GM18858 (cell line): ENCODE measurements at regions not wholly inside any gene's neighbourhood (a gene's known extent, or its start where the extent isn't known, plus 50 kb on each side); places are given as distances from the start of the nearest gene placed in this dataset.

Experiments used
- ATAC-seq: cut with Tn5 transposase; IDR thresholded peaks from one replicate; pipeline ENCODE4 v1.9.1; 2021; ENCODE audit not compliant: unreplicated experiment

DNA sequence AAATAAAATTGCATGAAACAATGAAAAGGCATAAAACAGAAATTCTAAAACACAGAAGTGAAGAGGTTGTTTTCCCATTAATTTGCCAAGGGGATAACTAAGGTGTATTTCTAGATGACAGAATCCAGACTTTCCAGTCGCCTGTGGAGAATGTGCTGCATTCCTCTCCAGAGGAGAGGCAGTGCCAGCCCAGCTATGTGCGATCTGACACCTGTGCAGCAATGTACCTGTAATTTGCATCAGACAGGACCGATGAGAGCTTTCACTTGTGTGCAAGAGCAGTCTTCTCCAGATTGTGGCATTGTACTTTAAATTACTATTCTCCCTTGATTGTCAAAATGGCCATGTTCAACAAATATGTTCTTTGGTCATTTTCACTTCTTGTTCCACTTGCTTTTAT, 1037.9 kb downstream of the EFNB2 start:
- no peak for ATAC-seq

DNA sequence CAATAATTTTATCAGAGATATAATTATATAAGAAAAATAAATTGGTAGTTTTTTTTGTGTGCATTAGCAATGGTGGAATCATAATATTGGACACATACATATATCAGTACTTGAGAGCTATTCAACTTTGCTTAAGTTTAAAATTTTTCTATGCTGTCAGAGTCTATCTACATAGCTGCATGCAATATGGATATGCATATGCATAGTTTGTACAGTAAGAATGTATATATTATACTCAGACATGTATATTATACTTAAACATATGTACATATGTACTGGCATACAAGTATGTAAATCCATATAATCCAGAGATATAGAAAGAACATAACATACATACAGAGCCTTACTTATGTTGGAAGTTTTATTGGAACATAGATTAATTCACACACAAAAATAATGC, 1043.2 kb downstream of the EFNB2 start:
- ATAC-seq, result no peak

DNA sequence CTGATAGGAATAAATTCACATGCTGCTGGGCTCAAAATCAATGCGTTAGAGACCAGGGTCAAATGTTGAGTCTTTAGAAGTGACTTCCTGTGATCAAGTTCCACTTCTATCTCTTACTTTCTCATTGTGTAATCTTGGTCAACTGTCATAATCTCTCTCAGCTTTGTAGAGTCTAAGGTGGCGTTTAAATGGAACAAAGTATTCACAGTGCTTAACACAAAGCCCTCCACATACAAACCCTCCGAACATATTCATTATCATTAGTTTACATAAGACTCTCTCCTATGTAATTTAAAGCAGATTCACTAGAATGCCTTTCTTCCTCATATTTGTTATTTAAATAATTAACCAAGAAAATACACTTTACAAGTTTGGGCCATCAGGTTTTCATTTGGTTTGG, 1044.1 kb downstream of the EFNB2 start:
- ATAC-seq, result no peak

DNA sequence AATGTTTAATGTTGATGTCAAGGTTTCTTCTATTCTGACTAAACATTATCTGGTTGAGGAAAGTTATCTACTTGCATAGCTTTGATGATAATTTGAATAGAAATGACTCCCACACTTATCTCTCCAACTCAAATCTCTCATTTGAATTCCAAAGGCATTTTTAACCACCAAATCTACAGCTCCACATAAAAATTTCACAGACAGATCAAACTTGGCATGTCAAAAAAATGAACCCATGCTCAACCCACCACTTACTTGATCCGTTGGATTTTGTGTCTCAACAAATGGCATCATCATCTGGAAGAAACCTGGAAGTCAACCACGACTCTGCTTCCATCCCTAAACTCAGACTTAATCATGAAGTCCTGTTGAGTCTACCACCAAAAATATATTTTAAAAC, 1050.4 kb downstream of the EFNB2 start:
- no peak for ATAC-seq

DNA sequence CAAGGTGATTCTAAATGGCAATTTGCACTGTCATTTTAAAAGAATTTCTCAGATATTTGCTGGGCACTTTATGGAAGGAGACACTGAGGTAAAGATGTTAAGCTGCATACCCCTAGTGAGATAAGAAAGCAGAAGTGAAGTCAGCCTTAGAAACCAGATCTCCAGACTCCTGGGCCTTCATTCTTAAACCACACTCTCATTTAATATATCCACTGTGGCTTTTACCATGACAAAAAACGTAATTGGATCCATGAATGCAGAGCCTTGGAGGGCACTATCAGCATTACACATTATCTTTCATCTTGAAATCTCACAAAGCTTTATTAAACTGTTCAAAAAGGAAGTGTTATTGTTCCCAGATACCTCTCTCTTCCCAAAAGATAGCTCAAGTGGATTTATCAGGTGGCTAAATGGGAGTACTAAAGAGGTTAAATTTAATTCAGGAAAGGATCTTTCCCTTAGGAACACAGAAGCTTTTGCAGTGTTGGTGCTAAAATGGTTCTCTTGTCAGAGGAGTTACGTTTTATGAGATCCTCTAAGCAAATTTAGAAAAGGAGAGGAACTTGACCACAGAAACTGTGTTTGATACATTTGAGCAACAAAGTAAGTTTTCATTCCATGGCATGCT, 1060.4 kb downstream of the EFNB2 start:
- ATAC-seq, result no peak

DNA sequence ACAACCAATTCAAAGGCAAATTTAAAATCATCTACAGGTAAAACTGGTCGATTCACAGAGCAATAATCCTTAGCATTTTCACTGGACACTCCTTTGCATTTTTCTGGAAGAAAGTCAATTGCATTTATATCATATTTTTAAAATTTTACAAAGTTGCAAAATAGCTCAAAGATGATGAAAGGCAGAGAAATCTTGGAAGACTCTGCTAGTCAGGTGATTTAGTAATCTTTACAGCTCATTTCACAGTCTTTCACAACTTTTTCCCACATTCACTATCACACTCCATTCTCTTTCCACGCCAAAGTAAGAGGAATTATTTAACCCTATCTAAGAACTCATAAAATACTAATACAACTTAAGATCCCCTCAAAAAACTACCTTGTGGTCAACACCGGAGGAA, 1063.8 kb downstream of the EFNB2 start:
- ATAC-seq, result no peak

DNA sequence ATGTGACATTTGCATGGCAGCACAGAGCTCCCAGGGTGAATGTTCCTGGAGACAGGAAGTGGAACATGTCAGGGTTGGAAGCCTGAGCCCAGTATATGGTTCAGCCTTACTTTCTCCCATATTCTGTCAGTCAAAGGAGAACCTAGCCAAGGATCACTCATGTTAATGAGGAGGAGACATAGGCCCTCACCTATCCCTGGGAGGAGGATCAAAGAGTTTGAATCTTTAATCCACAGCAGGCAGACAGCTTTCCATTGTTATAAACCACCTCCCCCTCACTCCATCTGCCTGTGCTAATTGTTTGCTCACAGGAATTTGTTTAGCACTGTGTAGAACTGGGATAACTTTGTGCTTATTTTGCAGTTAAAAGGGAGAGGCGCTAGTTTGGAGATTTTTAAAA, 1069.1 kb downstream of the EFNB2 start:
- no peak for ATAC-seq

DNA sequence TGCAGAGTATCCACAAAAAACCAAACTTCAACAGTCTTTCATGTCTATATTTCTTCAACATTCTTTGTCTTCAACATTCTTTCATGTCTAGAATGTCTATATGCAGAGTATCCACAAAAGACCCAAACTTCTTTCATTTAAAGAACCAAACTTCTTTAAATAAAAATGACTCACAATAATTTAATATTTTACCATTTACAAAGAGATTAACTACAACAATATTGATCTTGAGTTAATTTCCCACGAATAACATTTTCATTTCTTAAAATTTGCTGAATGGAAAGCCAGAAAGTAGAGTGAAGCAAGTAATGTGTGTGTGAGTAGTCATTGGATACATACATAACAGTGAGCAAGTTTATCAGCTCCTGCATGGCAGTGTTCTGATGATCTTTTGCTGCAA, 1069.7 kb downstream of the EFNB2 start, which contains the start of gene DAOA:
Gene DAOA (plus strand): TSS at position 301 of the 400 bp plus-strand sequence.
- no peak for ATAC-seq

DNA sequence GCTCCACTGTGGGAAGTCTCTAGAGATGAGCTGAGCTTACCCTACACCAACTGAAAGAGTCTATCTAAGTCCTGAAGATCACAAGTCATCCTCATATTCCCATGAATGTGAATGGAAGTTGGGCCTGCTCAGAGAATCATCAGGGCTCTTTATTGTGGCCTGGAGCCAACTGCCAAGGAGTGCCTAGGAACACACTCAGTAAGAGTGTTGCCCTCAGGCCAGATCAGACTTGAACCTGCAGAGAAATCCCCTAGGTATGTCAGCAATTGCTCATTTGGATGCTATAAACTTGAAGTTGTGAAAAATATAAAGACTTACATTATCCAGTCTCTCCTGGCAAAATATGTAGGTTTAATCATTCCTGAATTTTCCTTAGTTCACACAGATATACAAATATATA, 1070.2 kb downstream of the EFNB2 start:
- no peak for ATAC-seq

DNA sequence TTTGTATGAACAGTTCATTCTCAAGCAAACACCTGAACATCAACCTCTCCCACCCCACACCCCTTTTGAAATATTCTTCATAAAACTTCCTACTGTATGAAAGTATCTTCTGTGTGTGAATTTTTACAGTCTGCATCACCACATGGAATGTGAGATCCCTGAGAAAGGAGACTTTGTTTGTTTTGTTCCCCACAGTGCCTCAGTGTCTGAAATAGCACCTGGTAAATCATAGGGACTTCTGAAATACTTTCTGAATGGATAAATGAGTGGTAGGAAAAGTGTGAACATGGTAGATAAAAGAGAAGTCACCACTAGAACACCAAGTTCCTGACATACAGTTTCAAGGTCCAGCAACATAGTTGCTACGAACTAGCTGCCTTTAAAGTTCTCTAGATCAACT, 1071.2 kb downstream of the EFNB2 start:
- ATAC-seq, result no peak

DNA sequence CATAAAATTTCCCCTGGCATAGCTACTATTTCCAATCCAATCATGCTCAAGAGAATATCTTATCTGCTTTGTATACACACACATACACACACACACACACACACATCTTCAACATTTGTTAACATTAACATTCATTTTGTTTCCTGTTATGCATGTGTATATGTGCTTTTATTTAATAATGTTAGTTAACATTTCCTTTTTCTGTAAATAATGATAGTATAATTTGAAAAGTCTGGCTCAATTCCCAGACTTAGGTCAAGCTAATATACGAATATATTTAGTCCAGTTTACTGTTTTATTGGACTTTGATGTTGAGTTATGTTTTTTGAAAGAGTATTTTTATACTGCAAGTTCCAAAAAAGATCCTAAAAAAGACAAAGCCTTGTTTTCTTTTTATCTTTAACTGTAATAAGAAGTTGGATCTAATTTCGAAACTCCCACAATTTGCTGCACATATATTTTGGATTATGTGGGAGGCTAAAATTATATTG, 1072.4 kb downstream of the EFNB2 start:
- no peak for ATAC-seq

DNA sequence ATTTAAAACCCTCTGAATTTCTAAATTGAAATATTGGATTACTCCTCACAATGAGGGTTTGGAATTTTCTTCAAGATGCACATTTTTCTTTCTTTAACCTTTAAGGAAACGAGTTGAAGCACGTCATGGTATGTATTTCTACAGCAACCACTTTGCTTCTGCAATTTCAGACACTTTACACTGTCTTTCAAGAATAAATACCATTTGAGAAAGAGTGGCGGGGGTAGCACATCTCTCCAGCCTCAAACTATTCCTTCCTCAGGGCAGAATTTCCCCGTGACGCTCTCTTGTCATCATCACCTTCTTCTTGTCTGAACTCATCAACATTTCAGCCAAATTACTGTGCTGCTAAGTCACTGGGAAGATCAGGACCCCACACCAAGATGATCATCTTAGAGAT, 1073.4 kb downstream of the EFNB2 start:
- no peak for ATAC-seq

DNA sequence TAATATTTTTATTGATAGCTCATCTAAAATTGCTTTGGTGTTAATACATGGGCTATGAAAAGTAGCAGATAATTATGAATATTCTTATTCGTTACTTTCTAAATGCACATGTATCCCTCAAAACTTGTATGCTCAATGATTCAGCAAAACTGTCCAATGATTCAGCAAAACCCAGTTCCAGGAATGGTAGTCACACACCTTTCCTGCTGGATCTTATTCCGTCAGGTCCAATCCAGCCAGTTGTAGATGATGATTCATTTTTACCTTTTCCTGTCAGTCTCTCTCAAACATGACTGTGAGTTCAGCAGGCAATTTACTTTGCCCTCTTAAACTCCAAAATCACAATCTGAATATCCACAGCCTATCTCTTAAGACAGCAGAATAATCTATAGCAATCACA, 1082.6 kb downstream of the EFNB2 start:
- no peak for ATAC-seq

DNA sequence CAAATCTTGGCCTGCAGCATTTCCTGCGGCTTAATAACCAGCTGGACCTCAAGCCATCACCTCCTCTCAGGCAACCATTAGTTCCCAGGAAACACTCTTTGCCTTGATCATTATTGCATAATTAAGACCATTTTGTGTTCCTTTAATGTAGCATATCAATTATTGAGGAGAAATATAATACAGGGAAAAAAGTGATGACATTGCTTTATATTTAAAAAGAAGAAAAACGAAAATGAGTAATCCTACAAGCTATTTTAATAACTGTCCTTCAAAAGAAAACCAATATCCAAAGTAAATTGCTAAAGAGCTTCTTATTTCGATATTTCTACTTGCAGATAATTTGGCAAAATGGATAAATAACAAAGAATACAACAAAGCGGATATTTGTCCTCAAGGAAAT, 1084.7 kb downstream of the EFNB2 start:
- ATAC-seq, result no peak

DNA sequence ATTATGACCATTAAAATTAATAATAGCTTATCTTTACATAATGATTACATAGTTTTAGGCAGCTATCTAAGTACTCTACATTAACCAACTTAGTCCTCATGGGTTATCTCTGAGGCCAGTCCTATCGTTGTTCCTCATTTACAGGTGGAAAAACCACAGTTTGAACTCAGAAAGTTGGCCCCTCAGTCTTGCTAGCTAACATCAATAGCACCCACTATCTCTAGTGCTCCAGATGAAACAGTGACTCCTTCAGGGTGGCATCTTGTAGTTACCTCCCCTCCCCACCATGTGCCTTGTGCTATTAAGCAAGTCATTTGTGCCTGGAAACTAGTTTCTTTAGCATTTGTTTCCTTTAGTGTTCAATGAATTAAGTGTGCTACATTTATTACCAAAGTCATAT, 1086.7 kb downstream of the EFNB2 start:
- no peak for ATAC-seq

DNA sequence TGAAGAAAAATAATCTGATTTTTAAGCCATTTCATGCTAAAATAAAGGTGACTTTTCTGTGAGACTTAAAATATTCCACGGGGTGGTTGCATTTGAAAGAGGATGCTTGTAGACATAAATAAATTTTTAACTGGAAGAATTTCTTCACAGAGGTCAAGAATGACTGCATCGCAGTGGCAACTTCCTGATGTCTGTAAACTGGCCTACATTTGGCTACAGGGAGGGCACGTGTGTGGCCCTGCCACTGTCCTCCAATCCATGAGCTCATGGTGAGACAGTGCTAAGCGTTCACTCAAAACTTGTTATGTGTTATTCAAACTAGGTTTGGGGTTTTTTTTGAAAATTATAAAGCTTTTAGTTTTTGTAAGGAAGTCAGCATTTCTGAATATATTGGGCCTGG, 1089.3 kb downstream of the EFNB2 start:
- ATAC-seq, result no peak

DNA sequence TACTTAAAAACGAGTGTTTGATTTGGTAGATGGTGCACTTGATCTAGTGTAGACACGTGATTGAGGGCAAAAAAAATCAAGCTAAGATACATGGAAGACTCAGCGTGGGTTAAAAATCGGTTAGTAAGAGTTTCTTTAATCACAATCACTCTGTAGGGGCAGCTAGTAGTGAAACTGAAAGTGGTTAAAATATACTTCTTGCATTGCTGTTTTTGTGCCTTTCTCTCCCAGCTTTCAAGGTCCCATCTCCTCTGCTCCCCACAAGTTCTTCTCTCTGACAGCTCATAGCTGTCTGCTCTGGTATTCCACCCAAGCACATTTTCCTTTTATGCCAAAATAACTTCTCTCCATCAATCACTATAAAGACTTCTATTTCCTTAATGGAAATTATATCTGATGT, 1089.7 kb downstream of the EFNB2 start:
- ATAC-seq, result no peak

DNA sequence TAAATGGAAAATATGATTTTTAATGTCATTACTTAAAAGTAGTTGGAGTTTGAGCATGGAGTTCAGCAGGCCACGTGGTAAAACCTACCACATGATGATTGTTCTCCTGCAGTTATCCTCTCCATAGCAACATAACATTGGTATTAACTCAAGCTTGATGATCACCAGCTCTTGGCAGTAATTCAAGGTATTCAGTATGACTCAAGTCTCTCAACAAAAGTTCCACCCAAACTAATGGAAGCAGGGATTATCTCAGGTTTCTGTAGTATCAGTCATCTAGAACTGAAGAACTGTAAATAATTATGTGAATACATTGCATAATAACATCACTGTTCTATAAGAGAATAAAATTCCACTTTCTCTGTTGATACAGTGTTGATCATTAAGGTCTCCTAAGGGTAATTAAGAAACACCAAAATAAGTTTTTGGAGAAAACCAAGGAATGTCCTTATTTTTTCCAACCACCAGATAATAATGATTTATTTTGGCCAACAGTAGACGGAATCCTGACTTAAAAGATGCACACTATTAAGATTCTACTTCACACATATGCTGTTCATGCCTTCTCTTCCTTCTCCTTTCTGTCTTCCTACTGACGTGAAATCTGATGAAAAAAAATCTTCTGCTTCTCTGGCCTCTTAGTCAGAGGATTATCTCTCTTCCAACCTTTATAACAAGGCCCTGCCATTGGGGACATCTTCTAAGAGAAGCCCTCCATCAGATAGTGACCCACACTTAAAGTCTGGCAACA, 1092.3 kb downstream of the EFNB2 start:
- no peak for ATAC-seq

DNA sequence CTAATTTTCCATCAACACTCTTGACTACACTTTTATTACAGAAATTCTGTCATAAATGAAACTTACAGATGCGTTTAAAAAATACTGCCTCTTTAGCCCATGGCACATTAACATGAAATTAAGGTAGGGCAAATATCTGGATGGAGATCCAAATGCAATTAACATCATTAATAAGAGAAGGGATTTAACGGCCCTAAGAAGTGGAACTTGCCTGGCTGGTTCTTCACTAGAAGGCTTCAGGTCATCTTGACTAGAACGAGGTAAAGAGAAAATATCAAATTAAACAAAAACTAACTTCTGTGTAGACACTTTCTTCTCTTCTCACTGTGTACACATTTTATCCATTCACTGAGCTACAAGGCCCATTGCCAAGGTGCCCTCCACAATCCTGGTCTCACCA, 1093.4 kb downstream of the EFNB2 start:
- no peak for ATAC-seq

DNA sequence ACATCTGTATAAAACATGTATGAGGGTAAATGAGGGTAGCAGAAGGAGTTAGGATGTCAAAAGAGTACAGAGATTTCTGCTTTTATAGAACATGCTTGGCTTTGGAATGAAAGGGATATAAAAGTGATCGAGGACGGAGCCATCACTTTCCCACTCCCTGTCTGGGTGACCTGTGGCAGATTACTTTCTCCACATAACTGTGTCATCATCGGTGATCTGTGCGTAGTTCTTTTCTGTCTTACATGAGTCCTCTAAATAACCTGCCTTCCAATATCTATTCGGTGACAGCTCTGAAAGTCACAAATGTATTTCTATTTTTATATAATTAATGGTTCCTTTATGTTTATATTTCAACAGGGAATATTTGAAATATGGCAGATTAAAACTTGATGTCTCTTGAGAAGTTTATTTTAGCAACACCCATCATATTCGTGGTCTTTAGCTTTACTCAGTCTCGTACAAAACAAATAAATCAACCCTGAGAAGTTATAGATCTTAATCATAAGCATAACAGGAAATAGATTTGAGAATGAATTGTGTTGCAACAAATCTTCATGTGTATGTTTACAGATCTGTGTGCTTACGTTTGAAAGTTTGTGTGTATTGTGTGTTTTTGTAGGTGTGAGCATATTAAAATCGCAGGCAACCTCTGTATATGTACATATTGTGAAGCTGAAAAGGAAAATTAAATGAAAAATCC, 1094.3 kb downstream of the EFNB2 start:
- ATAC-seq, result no peak

DNA sequence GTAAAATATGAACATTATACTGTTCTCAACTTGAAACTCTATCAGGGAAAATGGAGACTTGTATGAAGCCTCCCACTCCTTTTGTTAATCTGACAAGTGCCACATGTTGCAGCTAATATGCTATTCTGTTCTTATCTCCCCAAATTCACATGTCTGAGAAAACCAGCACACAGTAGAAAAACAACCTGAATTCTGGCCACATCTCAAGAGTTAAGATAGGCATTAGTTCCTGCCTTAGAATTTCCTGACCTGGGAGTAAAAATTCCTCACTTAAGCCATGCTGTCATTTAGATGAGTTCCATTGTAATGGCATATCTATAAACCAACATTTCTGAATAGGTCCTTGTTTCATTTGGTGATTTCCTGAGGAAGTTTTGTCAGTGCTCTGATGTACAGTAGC, 1098.5 kb downstream of the EFNB2 start:
- ATAC-seq, result no peak

DNA sequence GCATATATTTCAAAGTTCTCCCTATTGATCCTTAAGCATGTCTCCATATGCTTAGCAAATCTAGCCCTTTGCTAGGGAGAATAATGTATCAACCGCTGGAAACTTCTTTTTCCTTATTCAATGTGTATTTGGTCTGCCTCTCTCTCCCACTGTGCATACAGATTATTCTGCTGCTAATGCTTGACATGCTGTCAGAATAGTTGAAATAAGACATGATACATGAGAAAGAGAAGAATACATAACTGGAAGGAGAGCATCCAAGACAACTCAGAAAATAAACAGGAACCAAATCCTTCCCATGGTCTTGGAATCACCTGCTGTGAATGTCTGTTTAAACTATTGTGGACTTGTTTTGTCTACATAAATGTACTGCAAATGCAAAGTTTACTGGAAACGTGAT, 1103.0 kb downstream of the EFNB2 start:
- ATAC-seq, result no peak
